ENCODE measurements at regions not wholly inside any gene's neighbourhood (a gene's known extent, or its start where the extent isn't known, plus 50 kb on each side); places are given as distances from the start of the nearest gene placed in this dataset.

- no peak for TF ChIP-seq CTCF (IDR thresholded peaks at IDR 0.05 in 8 of 11, conservative IDR thresholded peaks at IDR 0.05 in 3 of 11)
- no peak for TF ChIP-seq POLR2A (IDR thresholded peaks at IDR 0.05)
- no peak for TF ChIP-seq POLR2AphosphoS5 (IDR thresholded peaks at IDR 0.05)
Measured at GRCh38 chr4:178081896-178082295, 639.7 kb upstream of the AGA start.
